HG03159 (cell line): ENCODE measurements at regions not wholly inside any gene's neighbourhood (a gene's known extent, or its start where the extent isn't known, plus 50 kb on each side); places are given as distances from the start of the nearest gene placed in this dataset.

Source experiments
- ATAC-seq: cut with Tn5 transposase; IDR thresholded peaks from one replicate; pipeline ENCODE4 v1.9.1; 2021; ENCODE audit warnings: mild to moderate bottlenecking, moderate library complexity; ENCODE audit not compliant: unreplicated experiment

GRCh38 chr18:78724214-78724914 is 255.3 kb upstream of the SALL3 start:
- ATAC-seq: no peak

GRCh38 chr18:78725426-78725825 is 254.2 kb upstream of the SALL3 start:
- no peak for ATAC-seq

- ATAC-seq: no peak
Measured at GRCh38 chr18:78726326-78727056, 253.1 kb upstream of the SALL3 start.

GRCh38 chr18:78727057-78727739 is 252.4 kb upstream of the SALL3 start:
- ATAC-seq: no peak

GRCh38 chr18:78727877-78728783 is 251.5 kb upstream of the SALL3 start:
- ATAC-seq: no peak

- no peak for ATAC-seq
Measured at GRCh38 chr18:78728784-78729467, 250.7 kb upstream of the SALL3 start.

GRCh38 chr18:78730546-78730945 is 249.1 kb upstream of the SALL3 start:
- ATAC-seq: no peak

GRCh38 chr18:78731016-78731397 is 248.6 kb upstream of the SALL3 start:
- ATAC-seq: no peak

- ATAC-seq: no peak
Measured at GRCh38 chr18:78731398-78732032, 248.1 kb upstream of the SALL3 start.

- no peak for ATAC-seq
Measured at GRCh38 chr18:78732273-78733210, 247.1 kb upstream of the SALL3 start.

- ATAC-seq: no peak
Measured at GRCh38 chr18:78733762-78734613, 245.6 kb upstream of the SALL3 start.

GRCh38 chr18:78734614-78734945 is 245.0 kb upstream of the SALL3 start:
- no peak for ATAC-seq

- ATAC-seq: no peak
Measured at GRCh38 chr18:78735131-78736014, 244.2 kb upstream of the SALL3 start.

- ATAC-seq: no peak
Measured at GRCh38 chr18:78736015-78736690, 243.5 kb upstream of the SALL3 start.

- no peak for ATAC-seq
Measured at GRCh38 chr18:78737006-78737915, 242.4 kb upstream of the SALL3 start.
